ENCODE measurements at regions not wholly inside any gene's neighbourhood (a gene's known extent, or its start where the extent isn't known, plus 50 kb on each side); places are given as distances from the start of the nearest gene placed in this dataset.

DNA sequence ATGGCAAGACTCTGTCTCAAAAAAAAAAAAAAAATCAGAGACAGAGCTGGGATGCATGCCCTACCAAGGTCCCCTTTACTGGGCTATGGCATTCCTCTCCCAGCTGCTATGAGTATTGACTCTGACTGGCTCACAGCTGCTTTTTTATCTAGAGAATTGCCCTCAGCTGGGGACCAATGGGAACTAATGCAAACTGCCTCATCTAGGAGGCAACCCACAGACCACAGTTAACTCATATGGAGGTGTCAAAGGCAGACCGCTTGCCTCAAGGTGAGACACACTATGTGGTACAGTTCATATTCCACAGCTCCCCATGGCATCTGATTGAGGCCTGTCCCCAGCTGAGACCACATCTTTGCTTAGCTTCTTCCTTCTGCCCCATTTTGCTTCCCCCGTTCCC lies 183.5 kb upstream of the EOMES start:
- Histone ChIP-seq H4K20me1 (ENCODE audit: insufficient read depth, low read length) (no peaks in the 10 kb centered on the region), H3K9me3 (replicated peaks in 1 of 2; ENCODE audit: control insufficient read depth in 1 of 2, insufficient read depth in 1 of 2, low read length in 2 of 2) (no peaks in the 10 kb centered on the region), H3K9ac (ENCODE audit: insufficient read depth, low read length, poor library complexity, severe bottlenecking) (no peak overlapping the region), H3K4me1 (ENCODE audit: control insufficient read depth in 1 of 2, insufficient read depth in 2 of 2, low read length in 2 of 2) (no peaks in the 10 kb centered on the region), H3K79me2 (ENCODE audit: insufficient read depth, low read length) (no peaks in the 10 kb centered on the region), H2AFZ (ENCODE audit: insufficient read depth, low read depth, low read length, poor library complexity, severe bottlenecking) (no peak overlapping the region), H3K27me3 (ENCODE audit: control insufficient read depth in 2 of 2, insufficient read depth in 2 of 2, low read length in 2 of 2) (no peaks in the 10 kb centered on the region), H3K4me3 (replicated peaks in 1 of 3; ENCODE audit: low read depth in 2 of 3, low read length in 3 of 3) (no peak overlapping the region), H3K36me3 (replicated peaks in 1 of 2; ENCODE audit: control insufficient read depth in 1 of 2, insufficient read depth in 2 of 2, low read length in 2 of 2) (no peaks in the 10 kb centered on the region), H3K27ac (ENCODE audit: low read depth in 1 of 2, low read length in 2 of 2) (no peak overlapping the region), H3K4me2 (replicated peaks; ENCODE audit: extremely low read depth, low read length, poor library complexity, severe bottlenecking) (no peak overlapping the region)
- TF ChIP-seq, protein P1, sequence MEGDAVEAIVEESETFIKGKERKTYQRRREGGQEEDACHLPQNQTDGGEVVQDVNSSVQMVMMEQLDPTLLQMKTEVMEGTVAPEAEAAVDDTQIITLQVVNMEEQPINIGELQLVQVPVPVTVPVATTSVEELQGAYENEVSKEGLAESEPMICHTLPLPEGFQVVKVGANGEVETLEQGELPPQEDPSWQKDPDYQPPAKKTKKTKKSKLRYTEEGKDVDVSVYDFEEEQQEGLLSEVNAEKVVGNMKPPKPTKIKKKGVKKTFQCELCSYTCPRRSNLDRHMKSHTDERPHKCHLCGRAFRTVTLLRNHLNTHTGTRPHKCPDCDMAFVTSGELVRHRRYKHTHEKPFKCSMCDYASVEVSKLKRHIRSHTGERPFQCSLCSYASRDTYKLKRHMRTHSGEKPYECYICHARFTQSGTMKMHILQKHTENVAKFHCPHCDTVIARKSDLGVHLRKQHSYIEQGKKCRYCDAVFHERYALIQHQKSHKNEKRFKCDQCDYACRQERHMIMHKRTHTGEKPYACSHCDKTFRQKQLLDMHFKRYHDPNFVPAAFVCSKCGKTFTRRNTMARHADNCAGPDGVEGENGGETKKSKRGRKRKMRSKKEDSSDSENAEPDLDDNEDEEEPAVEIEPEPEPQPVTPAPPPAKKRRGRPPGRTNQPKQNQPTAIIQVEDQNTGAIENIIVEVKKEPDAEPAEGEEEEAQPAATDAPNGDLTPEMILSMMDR (IDR thresholded peaks at IDR 0.05) = no peak
- Mint-ChIP-seq H3K27me3 (ENCODE audit: low read depth in 3 of 3) (peaks cover 0 to 3% (median 0%) of the 10 kb centered on the region in 3 donors), H3K4me1 (no peaks in the 10 kb centered on the region), H3K4me3 (no peak overlapping the region), H3K9me3 (peaks cover 0 to 2% (median 0%) of the 10 kb centered on the region in 7 donors), H3K27ac (no peak overlapping the region), H3K36me3 (no peaks in the 10 kb centered on the region)
- intact Hi-C loops (cut with micrococcal nuclease) = no loop called here
- no peak for DNase-seq
- 83% methylated on average over 1 of the region's 2 CpGs for WGBS (ENCODE audit: insufficient coverage)

DNA sequence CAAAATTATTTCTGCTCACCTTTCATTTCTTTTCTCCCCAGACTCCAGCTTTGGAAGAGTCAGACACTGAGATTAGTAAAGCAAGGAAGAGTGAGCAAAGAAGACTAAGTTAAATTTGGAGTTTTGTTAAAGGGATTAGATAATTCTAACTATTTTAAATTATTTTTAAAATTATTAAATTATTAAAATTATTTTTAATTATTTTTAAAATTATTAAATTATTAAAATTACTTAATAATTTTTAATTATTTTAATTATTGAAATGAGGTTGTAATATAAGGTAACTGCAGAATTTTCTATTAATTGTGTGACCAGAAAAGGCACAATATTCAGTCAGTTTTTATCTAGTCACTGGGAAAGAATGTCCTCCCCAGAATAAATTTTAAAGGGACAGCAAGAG lies 185.0 kb upstream of the EOMES start:
- TF ChIP-seq, protein P1 (IDR thresholded peaks at IDR 0.05) = no peak
- H3K79me2 ChIP-seq (ENCODE audit: insufficient read depth, low read length) = no peaks in the 10 kb centered on the region
- no peak overlapping the region for H3K27ac Mint-ChIP-seq
- peaks cover 0 to 2% (median 0%) of the 10 kb centered on the region in 7 donors for H3K9me3 Mint-ChIP-seq
- no peak for DNase-seq
- H3K27me3 ChIP-seq (ENCODE audit: control insufficient read depth in 2 of 2, insufficient read depth in 2 of 2, low read length in 2 of 2) = no peaks in the 10 kb centered on the region
- H3K4me3 ChIP-seq (replicated peaks in 1 of 3; ENCODE audit: low read depth in 2 of 3, low read length in 3 of 3) = no peak overlapping the region
- no peak overlapping the region for H3K4me3 Mint-ChIP-seq
- no peaks in the 10 kb centered on the region for H3K9me3 ChIP-seq (replicated peaks in 1 of 2; ENCODE audit: control insufficient read depth in 1 of 2, insufficient read depth in 1 of 2, low read length in 2 of 2)
- no peak overlapping the region for H3K9ac ChIP-seq (ENCODE audit: insufficient read depth, low read length, poor library complexity, severe bottlenecking)
- intact Hi-C loops (cut with micrococcal nuclease) = no loop called here
- no peaks in the 10 kb centered on the region for H3K36me3 ChIP-seq (replicated peaks in 1 of 2; ENCODE audit: control insufficient read depth in 1 of 2, insufficient read depth in 2 of 2, low read length in 2 of 2)
- H3K4me2 ChIP-seq (replicated peaks; ENCODE audit: extremely low read depth, low read length, poor library complexity, severe bottlenecking) = no peak overlapping the region
- H4K20me1 ChIP-seq (ENCODE audit: insufficient read depth, low read length) = no peaks in the 10 kb centered on the region
- H3K36me3 Mint-ChIP-seq = no peaks in the 10 kb centered on the region
- H3K4me1 Mint-ChIP-seq = no peaks in the 10 kb centered on the region
- no peaks in the 10 kb centered on the region for H3K4me1 ChIP-seq (ENCODE audit: control insufficient read depth in 1 of 2, insufficient read depth in 2 of 2, low read length in 2 of 2)
- no peak overlapping the region for H2AFZ ChIP-seq (ENCODE audit: insufficient read depth, low read depth, low read length, poor library complexity, severe bottlenecking)
- H3K27me3 Mint-ChIP-seq (ENCODE audit: low read depth in 3 of 3) = peaks cover 0 to 3% (median 3%) of the 10 kb centered on the region in 3 donors
- no peak overlapping the region for H3K27ac ChIP-seq (ENCODE audit: low read depth in 1 of 2, low read length in 2 of 2)
